HG02884 (cell line): ENCODE measurements at regions not wholly inside any gene's neighbourhood (a gene's known extent, or its start where the extent isn't known, plus 50 kb on each side); places are given as distances from the start of the nearest gene placed in this dataset.

ENCODE experiments used
- ATAC-seq: cut with Tn5 transposase; IDR thresholded peaks from one replicate; pipeline ENCODE4 v1.9.1; 2021; ENCODE audit warnings: mild to moderate bottlenecking, moderate library complexity; ENCODE audit not compliant: unreplicated experiment

DNA sequence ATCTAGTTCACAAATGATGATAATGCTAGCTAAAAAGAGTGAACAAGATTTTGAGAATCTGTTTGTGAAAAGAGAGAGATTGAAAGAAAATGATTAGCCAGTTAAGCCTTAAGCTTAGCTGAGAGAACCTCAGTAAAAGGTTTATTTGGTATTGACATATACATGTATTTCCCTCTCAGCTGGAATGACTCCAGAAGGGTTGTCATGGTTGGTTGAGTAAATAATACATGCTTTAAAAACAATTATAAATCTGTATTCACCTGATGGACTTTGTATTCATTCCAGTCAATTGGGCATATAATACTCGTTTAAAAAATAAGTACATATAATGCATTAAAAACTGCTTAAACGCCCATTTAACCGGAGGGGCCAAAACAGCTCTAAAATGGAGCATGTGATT is 181.4 kb downstream of the GRB14 start:
- ATAC-seq = no peak

DNA sequence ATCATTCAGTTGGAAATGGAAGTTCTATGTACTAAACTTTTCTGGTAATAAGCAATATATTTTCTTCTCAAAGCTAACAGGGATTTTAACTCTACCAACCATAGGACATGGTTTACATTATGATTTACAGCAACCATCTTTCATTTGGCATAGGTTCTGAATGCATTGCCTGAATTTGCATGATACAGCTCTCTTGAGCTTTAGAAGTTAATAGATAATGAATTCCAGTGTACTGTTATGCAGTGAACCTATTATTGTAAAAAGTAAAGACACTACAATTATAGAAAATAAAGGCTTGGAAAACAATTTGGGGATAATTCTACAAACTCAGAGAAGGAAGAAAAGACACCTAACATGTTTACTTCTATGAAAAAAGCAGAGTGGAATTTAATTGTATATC is 182.0 kb downstream of the GRB14 start:
- ATAC-seq = no peak

DNA sequence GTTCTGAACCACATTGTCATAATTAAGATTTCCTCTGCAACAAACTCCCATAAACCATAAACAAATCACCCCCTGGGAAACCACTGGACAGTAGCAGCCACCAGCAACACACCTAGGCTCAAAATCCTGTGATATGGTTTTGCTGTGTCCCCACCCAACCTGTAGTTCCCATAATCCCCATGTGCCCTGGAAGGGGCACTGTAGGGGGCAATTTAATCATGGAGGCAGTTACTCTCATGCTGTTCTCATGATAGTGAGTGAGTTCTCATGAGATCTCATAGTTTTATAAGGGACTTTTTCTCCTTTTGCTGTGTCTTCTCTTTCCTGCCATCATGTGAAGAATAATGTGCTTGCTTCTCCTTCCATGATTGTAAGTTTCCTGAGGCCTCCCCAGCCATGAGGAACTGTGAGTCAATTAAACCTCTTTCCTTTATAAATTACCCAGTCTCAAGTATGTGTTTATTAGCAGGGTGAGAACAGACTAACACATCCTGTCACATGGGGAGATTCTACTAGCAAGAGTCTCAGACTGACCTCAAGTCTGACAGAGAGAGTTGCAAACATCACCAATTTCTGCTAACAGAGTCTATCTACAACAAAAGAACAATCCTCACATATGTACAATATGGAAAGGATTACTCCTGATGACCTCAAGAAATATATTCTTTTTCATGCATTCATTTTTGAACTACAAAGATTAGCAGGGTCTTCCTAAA is 182.6 kb downstream of the GRB14 start:
- ATAC-seq = no peak

DNA sequence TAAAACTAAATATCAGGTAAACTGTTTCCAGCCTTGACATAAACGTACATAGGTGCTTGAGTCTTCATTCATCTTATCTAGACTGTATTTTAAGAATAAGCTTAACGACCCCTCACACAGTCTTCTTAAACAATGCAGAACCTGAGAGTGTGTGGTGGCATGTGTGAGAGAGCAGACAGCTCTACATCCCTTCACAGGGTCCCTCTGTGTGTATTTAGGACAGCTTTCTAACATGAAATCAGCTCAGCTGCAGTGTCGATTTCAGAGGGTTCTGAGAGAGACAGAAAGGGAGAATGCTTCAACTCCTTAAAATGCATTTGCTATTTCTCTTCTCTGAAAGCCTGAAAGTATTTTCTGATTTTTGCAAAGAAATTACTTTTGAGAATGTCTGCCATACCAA is 185.2 kb downstream of the GRB14 start:
- ATAC-seq = no peak

DNA sequence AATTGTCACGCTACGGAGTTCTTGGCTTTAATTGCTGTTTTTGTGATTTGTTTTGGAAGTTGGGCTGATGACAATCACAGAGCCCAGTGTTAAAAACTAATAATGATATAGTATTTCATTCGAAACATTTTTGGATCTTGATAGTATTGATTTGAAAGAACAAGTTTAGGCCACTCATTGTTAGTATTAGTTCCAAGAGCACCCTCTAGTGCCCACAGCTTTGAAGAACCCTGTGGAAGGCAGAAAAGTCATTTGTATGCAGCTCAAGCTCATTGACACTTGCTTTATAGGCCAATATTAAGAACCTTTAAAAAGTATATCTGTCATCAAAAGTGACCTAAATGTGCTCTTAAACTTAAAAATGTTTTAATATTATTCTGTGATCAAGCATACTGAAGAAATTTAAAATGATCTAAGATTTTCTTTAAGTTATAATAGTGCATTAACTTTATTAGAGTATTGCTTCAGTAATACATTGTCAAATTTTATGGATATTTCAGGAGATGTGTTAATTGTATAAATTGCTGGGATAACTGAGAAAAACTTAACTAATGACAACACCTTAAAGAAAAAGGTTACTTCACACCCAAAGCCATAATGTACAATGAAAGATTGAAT is 191.0 kb downstream of the GRB14 start:
- no peak for ATAC-seq

DNA sequence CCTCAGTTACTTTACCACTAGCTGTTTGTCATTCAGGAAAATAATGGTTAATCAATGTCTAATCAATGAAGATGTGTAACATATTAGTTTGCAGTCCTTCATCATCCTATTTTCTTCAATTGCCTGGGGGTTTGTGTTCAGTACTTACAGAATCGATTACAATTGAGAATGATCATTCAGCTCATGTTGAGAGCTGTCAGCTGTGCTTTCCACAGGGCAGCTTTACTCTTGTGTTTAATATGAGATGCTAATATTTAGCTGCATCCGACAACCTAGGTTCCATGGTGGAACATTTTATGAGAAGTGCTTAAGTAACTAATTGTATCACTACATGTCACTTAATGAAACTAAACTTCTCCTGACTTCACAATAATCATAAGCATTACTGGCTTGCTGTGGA is 191.9 kb downstream of the GRB14 start:
- ATAC-seq = no peak

DNA sequence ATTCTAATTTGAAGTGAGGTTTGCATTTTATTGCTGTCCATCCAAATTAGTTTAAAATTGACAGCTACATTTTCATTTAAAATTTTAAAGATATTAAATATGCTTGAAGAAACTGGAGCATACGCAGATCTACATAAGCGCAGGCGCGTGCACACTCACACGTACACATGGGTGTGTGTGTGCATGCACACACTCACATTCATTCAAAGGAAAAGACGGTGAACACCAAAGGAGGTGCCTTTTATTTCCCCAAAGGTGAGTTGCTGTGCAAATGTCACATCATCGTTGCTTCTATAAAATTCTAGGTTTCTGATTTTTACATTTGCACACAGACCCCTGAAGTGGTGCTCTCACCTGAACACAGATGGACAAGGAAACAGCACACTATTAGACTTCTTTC is 194.2 kb downstream of the GRB14 start:
- ATAC-seq = no peak

DNA sequence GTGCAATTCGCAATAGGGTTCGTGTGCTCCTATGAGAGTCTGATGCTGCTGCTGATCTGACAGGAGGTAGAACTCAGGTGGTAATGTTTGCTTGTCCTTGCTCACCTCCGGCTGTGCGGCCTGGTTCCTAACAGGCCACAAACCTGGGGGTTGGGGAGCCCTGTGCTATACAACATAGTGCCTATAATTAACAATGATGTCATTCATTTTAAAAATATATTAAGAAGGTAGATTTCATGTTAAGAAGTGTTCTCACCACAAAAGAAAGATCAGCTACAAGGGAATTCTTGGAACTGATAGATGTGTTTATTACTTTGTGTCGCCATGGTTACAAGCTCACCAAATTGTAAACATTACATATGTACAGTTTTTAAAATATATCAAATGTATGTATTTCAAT is 200.5 kb downstream of the GRB14 start:
- ATAC-seq = no peak

DNA sequence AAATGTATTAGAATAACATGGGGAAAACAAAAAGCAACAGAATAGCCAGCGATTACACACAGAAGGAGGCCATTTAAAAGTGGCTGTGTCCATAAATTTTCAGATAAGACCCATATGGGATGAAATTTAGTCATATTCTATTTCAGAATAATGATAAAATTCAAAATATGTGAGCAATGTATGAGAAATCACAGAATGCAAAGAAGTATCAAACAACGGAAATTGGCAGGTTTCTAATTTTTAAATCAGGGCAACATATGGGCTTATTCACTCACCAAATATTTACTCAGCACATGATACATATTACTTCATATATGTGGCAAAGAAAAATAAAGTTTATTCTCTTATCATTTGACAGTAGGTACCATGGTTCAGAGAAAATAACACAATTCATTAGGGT is 208.5 kb downstream of the GRB14 start:
- ATAC-seq = no peak

DNA sequence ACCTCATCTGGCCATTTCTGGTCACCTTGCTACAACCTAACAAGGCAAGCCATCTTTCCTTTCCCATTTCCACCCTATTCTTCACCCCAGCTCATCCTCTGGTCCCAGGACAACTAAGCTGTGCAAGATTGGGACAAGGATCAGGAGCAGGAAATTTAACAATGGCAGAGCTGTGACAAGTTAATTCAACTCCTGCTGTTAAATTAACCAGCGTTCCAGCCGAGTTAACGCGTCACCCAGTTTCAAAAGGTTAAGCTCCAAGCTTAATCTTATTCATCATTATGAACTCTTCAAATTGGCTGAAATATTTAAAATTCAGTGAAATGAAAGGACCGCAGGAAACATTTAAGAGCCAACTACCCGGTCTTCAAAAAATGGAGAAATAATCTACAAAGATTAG is 231.9 kb downstream of the GRB14 start:
- no peak for ATAC-seq

DNA sequence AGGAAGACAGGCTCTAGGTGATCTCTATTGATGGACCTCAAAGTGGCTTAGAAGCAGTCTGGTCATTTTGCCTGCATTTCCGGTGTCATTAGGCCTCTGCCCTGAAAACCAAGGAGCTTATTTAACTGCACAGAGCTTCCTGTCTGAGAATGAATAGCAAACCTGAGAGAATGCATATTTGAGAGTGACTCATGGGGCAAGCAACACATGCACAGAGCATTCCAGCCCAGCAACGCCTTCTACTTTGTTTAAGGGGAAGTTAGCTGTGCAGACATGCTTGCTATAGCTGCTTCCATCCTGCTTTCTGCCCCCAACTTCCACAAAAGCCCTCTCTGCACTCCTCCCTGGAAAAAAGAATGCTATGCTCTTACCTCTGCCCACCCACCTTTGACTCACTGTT is 232.8 kb downstream of the GRB14 start:
- ATAC-seq = peak; percentile 55

DNA sequence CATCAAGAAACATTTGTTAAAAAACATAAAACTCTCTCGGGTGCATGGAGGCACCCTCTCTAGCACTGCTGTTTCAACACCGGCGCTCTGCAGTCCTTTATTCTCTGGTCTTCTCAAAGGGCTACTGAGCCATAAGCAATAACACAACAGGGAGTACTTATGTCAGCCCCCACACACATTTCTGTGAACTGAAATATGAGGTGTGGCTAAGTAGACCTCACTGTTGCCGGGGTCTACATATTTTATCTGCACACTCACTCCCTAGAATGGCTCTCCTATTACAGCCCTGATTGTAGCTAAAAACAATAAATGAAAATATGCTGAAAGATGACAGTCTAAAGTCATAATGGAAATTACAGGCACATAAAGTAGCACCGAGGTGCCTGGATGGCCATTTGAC is 235.1 kb downstream of the GRB14 start:
- no peak for ATAC-seq

DNA sequence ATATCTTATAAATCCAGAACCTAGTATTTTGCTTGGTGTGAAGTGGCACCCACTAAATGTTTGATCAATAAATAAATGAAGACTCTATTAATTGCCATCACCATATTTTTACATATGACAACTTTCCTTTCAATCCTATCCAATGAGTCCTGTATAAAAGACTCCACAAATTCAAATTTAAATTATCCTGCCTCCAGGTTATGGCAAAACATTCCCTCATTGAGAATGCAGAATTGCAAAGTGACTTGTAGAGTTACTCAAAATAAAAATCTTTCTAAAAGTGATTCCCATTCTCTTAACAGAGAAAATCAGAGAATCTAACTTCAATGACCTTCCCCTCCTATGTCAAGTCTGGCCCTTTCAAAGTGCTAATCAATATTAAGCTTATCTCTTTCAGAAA is 236.8 kb downstream of the GRB14 start:
- no peak for ATAC-seq

DNA sequence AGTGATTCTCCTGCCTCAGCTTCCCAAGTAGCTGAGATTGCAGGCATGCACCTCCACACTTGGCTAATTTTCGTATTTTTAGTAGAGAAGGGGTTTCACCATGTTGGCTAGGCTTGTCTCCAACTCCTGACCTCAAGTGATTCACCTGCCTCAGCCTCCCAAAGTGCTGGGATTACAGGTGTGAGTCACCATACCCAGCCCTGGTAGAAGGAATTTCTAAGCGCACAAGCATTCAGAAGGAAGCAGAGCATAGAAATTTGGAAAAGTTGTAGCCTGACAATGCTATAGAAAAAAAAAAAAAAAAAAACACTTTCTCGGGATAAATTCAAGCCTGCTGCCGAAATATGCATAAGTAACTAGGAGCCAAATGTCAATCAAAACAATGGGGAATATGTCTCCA is 249.4 kb downstream of the GRB14 start:
- ATAC-seq = no peak

DNA sequence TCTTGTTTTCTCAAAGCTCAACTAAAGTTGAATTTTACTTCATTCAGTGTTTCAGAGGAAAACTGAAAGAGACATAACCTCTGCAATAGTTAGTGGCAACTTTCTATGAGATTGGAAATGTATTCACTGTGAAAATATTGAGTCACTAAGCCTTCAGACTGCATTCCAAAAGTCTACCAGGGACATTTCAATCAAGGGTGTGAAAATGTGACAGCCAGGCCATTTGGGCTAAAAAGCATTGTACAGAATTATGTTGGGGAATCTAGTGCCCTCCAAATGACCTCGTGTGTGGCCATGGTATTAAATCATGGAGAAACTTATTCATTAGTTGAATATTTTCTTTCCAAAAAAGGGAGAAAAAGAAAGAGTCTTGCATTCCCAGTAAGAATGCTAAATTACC is 251.9 kb downstream of the GRB14 start:
- no peak for ATAC-seq

DNA sequence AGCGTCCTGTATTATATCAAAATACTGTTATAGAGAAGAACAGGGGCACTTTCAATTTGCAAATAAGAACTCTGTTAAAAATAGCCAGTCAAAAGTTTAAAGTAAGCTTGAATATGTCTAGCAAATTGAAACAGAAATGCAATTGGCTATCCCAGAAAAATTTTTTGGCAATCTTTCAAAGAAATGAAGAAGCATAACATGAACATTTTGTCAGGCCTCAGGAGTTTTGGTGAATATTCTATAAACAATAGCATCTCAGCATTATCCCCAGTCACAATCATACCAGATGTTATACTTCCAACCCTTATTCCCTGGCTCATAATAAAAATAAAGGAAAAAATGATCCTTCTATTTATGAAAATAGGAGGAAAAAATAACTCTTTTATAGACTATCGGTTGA is 252.4 kb downstream of the GRB14 start:
- ATAC-seq = no peak

DNA sequence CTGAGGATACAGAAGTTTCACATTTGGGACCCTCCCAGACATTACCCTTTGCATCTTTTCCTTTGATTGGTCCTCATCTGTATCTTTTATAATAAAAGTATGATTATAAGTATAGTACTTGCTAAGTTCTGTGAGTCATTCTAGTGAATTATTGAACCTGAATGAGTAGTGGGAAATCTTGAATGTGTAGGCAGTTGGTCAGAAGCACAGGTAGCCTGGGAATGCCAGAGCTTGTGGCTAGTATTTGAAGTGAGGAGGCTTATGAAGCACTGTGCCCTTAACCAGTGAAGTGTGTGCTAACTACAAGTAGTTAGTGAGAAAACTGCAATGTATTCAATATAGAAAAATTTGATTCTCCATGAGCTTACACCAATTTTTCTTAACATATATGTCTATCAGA is 257.6 kb downstream of the GRB14 start:
- no peak for ATAC-seq

DNA sequence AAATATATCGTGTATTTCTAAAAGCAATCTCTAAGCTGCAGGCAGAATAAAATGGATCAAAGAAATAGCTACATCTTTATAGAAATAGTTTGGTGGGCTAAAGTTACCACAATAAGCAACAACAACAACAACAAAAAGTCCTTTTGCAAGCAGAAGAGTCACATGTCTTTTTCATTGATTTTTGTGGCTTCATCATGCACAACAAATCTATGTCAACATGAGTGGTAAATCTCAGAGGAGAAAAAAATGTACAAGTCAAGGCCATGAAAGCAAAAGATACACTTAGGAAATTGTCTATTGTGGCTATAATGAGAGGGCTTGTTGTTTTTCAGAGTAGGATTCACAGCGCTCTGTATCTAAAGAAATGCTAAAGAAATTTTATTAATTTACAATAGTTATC is 269.7 kb downstream of the GRB14 start:
- no peak for ATAC-seq

DNA sequence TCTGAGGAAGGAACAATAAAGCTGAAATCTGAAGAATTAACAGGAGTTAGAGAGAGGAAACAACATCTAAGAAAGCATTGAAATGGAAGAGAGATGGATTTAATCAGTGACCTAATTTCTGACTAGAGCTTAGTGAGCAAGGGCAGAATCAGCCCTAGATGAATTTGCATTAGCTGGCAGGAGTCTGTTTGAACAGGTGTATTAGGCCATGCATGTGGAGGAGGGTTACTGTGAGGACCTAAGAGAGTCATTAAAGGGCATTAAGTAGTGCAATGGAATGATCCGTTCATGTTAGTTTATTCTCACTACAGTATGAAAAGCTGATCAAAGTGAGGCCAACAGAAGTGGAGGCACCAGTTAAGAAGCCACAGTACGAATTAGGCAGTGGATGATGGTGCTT is 285.3 kb downstream of the GRB14 start:
- ATAC-seq = no peak

DNA sequence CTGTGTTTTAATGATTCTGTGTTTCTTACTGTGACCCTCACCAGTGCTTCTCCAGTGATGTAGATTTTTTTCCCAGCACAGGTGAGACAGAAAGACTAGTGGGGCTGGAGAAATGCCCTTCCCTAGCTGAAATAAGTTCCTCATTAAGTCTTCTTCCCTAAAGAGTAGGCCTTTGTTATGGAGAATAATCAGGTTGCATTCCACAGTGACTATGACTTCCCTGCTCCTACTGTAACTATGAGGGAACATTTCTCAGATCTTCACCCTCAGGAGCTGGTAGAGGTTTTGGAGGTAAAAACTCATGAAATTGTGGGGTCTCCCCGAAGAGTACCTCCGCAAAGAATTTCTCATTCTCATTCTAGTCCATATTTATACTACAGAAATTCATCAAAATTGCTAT is 286.2 kb downstream of the GRB14 start:
- no peak for ATAC-seq

DNA sequence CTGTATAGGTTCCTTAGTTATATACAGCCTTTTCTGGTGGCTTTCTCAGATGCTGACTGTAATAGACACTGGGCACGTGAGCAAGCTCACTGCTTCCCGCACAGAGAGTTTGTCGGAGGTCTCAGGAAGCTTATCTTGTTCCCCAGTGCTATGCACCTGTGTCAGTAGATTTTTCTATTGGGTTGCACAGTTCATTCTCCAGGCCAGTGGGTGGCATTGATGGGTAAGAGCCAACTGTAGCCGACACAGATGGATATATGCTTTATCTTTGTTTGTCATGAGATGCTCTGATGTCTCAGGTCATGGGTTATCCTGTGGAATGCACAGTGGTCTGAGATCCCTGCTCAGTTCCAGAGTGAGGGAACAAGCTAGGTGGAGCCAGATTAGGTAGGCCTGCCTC is 293.0 kb downstream of the GRB14 start:
- no peak for ATAC-seq

DNA sequence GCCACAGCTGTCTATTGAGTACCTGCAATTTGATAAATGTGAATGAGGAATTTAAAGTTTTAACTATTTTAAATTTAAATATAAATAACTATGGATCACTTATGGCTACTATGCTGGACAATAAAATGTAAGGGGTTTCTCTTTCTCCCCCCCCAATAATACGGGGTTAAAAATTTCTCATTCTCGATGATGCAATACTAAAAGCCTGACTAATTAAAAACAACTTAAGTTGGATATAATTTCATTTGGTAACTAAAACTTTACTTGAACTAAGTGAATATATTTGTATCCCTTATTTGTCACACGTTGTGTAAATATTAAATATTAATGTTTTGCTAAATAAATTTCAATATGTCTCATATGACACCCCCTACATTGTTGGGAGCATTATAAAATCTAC is 297.3 kb downstream of the GRB14 start:
- ATAC-seq = no peak

DNA sequence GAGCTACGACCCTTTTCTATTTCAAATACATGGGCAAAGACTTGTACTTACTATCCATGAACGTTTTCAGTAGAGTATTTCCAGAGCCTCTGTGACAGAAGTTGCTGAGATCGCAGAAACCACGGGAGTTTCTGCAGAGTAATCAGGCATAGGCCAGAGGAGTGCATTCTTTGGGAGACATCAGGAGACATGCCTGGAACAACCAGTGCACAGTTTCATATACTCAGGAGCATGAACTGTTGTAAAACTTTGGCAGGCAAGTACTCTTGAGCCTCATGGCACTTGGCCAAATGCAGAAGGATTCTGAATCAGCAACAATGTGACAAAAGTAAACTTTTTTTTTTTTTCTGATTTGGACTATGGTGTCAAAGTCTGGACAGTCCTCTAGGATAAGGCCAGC is 307.1 kb downstream of the GRB14 start:
- no peak for ATAC-seq
